K562 (cell line): ENCODE measurements at regions not wholly inside any gene's neighbourhood (a gene's known extent, or its start where the extent isn't known, plus 50 kb on each side); places are given as distances from the start of the nearest gene placed in this dataset.

Experiments used
- ATAC-seq: fragments of 200-7000 bp; cut with Tn5 transposase; 3 replicates; pipeline ENCODE4 v1.9.1; 2020; ENCODE audit warnings: moderate library complexity
- BruUV-seq: library from RNA; stranded (reverse); fragments of 400-500 nt; replicated peaks from 2 replicates; lab custom pipeline; 2021; lab: Mats Ljungman, UMichigan
- CTCF ChIA-PET: fragments of 300-600 bp; formaldehyde crosslinking; extraction: SDS; loops from one replicate; lab custom pipeline; 2021; ENCODE audit warnings: low intra/inter-chr PET ratio; lab: Yijun Ruan, JAX
- POLR2A ChIA-PET: fragments of 300-600, 350-650 bp; sonication (Branson Sonifier 250); formaldehyde crosslinking; extraction: SDS; loops from one replicate; lab custom pipeline; 2021; ENCODE audit warnings: antibody characterized with exemption, inconsistent platforms; lab: Yijun Ruan, JAX
- DNase-seq, 4 experiments: peaks; one replicate each; pipeline versions ENCODE4 v3.0.0 to v3.0.0-alpha.2; 2011 to 2018; ENCODE audit warnings: low spot score in 3 of 4, mixed read lengths in 3 of 4; ENCODE audit errors: extremely low read depth in 1 of 4
- FAIRE-seq: peaks from 2 replicates; lab custom pipeline; 2011; peaks lifted over from hg19 to GRCh38; lab: Jason Lieb, UNC
- H2AFZ ChIP-seq: 2 replicates; pipeline ENCODE4 v1.6.0; 2011; ENCODE audit warnings: low read depth, low read length, control low read depth, inconsistent platforms
- H3K27ac ChIP-seq: fragments of 200-600 bp; 3 replicates; pipeline ENCODE4 v1.8.0; 2011; ENCODE audit warnings: low read depth, mild to moderate bottlenecking, control low read depth, inconsistent platforms, low read length, moderate library complexity, mixed read lengths; ENCODE audit errors: extremely low read depth
- H3K27me3 ChIP-seq, 2 experiments: fragments of 300-600 bp in 1 of 2; 2 replicates in 1 of 2; 3 replicates in 1 of 2; pipeline versions ENCODE4 v1.6.0 to v1.8.0; 2011; ENCODE audit warnings: inconsistent platforms in 2 of 2, low read length in 2 of 2, mild to moderate bottlenecking in 1 of 2, mixed read lengths in 1 of 2, moderate library complexity in 1 of 2; ENCODE audit not compliant: control insufficient read depth in 2 of 2, insufficient read depth in 2 of 2
- H3K36me3 ChIP-seq: fragments of 300-600 bp; 3 replicates; pipeline ENCODE4 v1.8.0; 2011; ENCODE audit warnings: mild to moderate bottlenecking, low read length, inconsistent platforms; ENCODE audit not compliant: control insufficient read depth, insufficient read depth
- H3K4me1 ChIP-seq, 2 experiments: fragments of 200-600 bp in 1 of 2; replicated peaks in 1 of 2; 2 replicates in 1 of 2; 3 replicates in 1 of 2; pipeline versions ENCODE4 v1.5.1 to v1.8.0; 2011; ENCODE audit warnings: inconsistent platforms in 2 of 2, low read length in 2 of 2, mild to moderate bottlenecking in 1 of 2, mixed read lengths in 1 of 2, moderate library complexity in 1 of 2; ENCODE audit not compliant: control insufficient read depth in 2 of 2, insufficient read depth in 2 of 2
- H3K4me2 ChIP-seq: 2 replicates; pipeline ENCODE4 v1.6.1; 2011; ENCODE audit warnings: low read length, control low read depth, inconsistent platforms, mixed read lengths; ENCODE audit not compliant: insufficient read depth
- H3K4me3 ChIP-seq: fragments of 200-600 bp; sonication (generic), shearing (Covaris generic); 2 replicates; pipeline ENCODE4 v1.5.1; 2016; ENCODE audit warnings: control low read depth, inconsistent platforms
- H3K79me2 ChIP-seq: fragments of 200-600 bp; 3 replicates; pipeline ENCODE4 v1.8.0; 2011; ENCODE audit warnings: low read length, inconsistent platforms; ENCODE audit not compliant: control insufficient read depth, insufficient read depth
- H3K9ac ChIP-seq, 2 experiments: 2 replicates each; pipeline versions ENCODE4 v1.6.0 to v1.6.1; 2011; ENCODE audit warnings: low read depth in 2 of 2, low read length in 2 of 2, control low read depth in 1 of 2, inconsistent platforms in 1 of 2, mild to moderate bottlenecking in 1 of 2, mixed read lengths in 1 of 2; ENCODE audit not compliant: insufficient read depth in 1 of 2
- H3K9me1 ChIP-seq: one replicate; pipeline ENCODE4 v1.6.0; 2011; ENCODE audit warnings: inconsistent platforms, mild to moderate bottlenecking, low read length, moderate library complexity; ENCODE audit not compliant: control insufficient read depth, insufficient read depth
- H3K9me3 ChIP-seq: replicated peaks from 2 replicates; pipeline ENCODE4 v1.5.1; 2011; ENCODE audit warnings: low read depth, low read length, inconsistent platforms; ENCODE audit not compliant: control insufficient read depth, insufficient read depth
- H4K20me1 ChIP-seq: replicated peaks from 2 replicates; pipeline ENCODE4 v1.6.1; 2011; ENCODE audit warnings: low read length, inconsistent platforms, mixed read lengths; ENCODE audit not compliant: control insufficient read depth, insufficient read depth
- GATA2 ChIP-seq: sonication (generic); formaldehyde crosslinking; IDR thresholded peaks from 2 replicates; pipeline ENCODE4 v1.4.0; 2020; ENCODE audit warnings: mild to moderate bottlenecking, missing genetic modification reagents
- NR4A1 ChIP-seq, 2 experiments: fragments of 250-450 bp in 1 of 2; fragments of 450-650 bp in 1 of 2; sonication (Bioruptor Pico) in 1 of 2; IDR thresholded peaks; 2 replicates each; pipeline versions ENCODE4 v1.4.0 to v1.6.1; 2016 to 2020; ENCODE audit warnings: mild to moderate bottlenecking in 2 of 2, missing compliant biosample characterization in 1 of 2, missing genetic modification characterization in 1 of 2, moderate library complexity in 1 of 2
- SIN3B ChIP-seq: fragments of 450-650 bp; IDR thresholded peaks from 2 replicates; pipeline ENCODE4 v1.6.1; 2017; ENCODE audit warnings: low read depth, mild to moderate bottlenecking, moderate library complexity
- ZKSCAN1 ChIP-seq: fragments of 150-350 bp; IDR thresholded peaks from 2 replicates; pipeline ENCODE4 v1.6.1; 2016; ENCODE audit warnings: low read depth, low read length
- ZNF184 ChIP-seq: sonication (generic); formaldehyde crosslinking; IDR thresholded peaks from 2 replicates; pipeline ENCODE4 v1.5.0; 2020; ENCODE audit warnings: missing genetic modification reagents
- ZNF408 ChIP-seq: fragments of 250-450 bp; sonication (Bioruptor Pico); IDR thresholded peaks from 2 replicates; pipeline ENCODE4 v1.4.0; 2020; ENCODE audit warnings: low read depth, mild to moderate bottlenecking, moderate library complexity
- ZNF586 ChIP-seq: fragments of 450-650 bp; formaldehyde crosslinking; conservative IDR thresholded peaks from 2 replicates; pipeline ENCODE4 v1.4.0; 2020; ENCODE audit warnings: mild to moderate bottlenecking, moderate library complexity
- WGBS: fragments of 100-300 bp; shearing (Covaris generic); methylation state at CpG from one replicate; pipeline ENCODE4 v1.1.6; 2016; ENCODE audit warnings: low coverage, mixed read lengths; ENCODE audit not compliant: insufficient coverage; ENCODE audit errors: missing lambda C conversion rate; 5-methylcytosine and 5-hydroxymethylcytosine counted together
- in situ Hi-C: fragments of 300-500 bp; cut with MboI; formaldehyde crosslinking; loops from 4 replicates; pipeline ENCODE4 v1.15.0; 2018; ENCODE audit warnings: inconsistent platforms, mixed read lengths
- intact Hi-C: fragments of 100-400 bp; cut with micrococcal nuclease; formaldehyde crosslinking; loops from 2 replicates; pipeline ENCODE4 v1.14.2; 2022
- TF ChIP-seq, protein P1 (sequence below): fragments of 450-650 bp; formaldehyde crosslinking; IDR thresholded peaks from 2 replicates; pipeline ENCODE4 v1.4.0; 2022; ENCODE audit warnings: missing genetic modification characterization
- TF ChIP-seq, protein P2 (sequence below): IDR thresholded peaks from 2 replicates; pipeline ENCODE4 v1.6.1; 2012; ENCODE audit warnings: low read depth, low read length, improper control_type of control experiment, borderline replicate concordance
- TF ChIP-seq, protein P3 (sequence below): fragments of 450-650 bp; IDR thresholded peaks from 2 replicates; pipeline ENCODE4 v1.7.0; 2016; ENCODE audit warnings: borderline replicate concordance
- TF ChIP-seq, protein P4 (sequence below): fragments of 450-650 bp; IDR thresholded peaks from 2 replicates; pipeline ENCODE4 v1.6.1; 2016; ENCODE audit warnings: borderline replicate concordance
- TF ChIP-seq, protein P5 (sequence below): fragments of 250-450 bp; sonication (Bioruptor Pico); IDR thresholded peaks from 2 replicates; pipeline ENCODE4 v1.8.0; 2021; ENCODE audit warnings: borderline replicate concordance, mild to moderate bottlenecking, moderate library complexity; ENCODE audit not compliant: poor library complexity, severe bottlenecking
- TF ChIP-seq, protein P6 (sequence below): fragments of 200-800 bp; sonication (Bioruptor generic); IDR thresholded peaks from 2 replicates; pipeline ENCODE4 v1.6.1; 2017; ENCODE audit warnings: missing genetic modification characterization, missing compliant biosample characterization

DNA sequence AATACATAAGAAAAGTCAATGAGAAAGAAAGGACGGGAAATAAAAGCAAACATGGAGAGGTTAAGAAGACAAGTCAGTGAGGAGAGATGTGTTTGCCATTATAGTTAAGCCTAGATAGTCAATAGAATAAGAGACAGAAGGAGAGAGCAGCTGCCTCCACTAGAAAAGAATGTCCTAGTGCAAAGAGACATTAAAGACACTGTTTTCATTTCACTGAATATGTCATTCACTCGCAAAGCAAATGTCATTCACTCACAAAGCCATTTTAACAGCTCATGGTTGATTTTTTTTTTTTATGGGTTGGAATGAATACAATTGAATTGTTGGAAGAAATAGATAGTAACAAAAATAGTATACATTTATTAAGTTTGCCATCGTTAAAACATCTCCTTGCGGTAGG, 1007.6 kb downstream of the DNAJB9 start:
- TF ChIP-seq, protein P1, sequence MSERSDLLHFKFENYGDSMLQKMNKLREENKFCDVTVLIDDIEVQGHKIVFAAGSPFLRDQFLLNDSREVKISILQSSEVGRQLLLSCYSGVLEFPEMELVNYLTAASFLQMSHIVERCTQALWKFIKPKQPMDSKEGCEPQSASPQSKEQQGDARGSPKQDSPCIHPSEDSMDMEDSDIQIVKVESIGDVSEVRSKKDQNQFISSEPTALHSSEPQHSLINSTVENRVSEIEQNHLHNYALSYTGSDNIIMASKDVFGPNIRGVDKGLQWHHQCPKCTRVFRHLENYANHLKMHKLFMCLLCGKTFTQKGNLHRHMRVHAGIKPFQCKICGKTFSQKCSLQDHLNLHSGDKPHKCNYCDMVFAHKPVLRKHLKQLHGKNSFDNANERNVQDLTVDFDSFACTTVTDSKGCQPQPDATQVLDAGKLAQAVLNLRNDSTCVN (CRISPR knock-in tag): no peak
- TF ChIP-seq ZNF586 (CRISPR knock-in tag) (no peak), ZNF408 (no peak), ZKSCAN1 (no peak), NR4A1 (CRISPR knock-in tag; IDR thresholded peaks at IDR 0.05) (no peak), NR4A1 (tag; IDR thresholded peaks at IDR 0.05) (no peak), SIN3B (no peak), ZNF184 (CRISPR knock-in tag) (no peak), GATA2 (CRISPR knock-in tag) (no peak)
- TF ChIP-seq, protein P2, sequence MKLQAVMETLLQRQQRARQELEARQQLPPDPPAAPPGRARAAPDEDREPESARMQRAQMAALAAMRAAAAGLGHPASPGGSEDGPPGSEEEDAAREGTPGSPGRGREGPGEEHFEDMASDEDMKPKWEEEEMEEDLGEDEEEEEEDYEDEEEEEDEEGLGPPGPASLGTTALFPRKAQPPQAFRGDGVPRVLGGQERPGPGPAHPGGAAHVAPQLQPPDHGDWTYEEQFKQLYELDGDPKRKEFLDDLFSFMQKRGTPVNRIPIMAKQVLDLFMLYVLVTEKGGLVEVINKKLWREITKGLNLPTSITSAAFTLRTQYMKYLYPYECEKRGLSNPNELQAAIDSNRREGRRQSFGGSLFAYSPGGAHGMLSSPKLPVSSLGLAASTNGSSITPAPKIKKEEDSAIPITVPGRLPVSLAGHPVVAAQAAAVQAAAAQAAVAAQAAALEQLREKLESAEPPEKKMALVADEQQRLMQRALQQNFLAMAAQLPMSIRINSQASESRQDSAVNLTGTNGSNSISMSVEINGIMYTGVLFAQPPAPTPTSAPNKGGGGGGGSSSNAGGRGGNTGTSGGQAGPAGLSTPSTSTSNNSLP: no peak
- TF ChIP-seq, protein P3, sequence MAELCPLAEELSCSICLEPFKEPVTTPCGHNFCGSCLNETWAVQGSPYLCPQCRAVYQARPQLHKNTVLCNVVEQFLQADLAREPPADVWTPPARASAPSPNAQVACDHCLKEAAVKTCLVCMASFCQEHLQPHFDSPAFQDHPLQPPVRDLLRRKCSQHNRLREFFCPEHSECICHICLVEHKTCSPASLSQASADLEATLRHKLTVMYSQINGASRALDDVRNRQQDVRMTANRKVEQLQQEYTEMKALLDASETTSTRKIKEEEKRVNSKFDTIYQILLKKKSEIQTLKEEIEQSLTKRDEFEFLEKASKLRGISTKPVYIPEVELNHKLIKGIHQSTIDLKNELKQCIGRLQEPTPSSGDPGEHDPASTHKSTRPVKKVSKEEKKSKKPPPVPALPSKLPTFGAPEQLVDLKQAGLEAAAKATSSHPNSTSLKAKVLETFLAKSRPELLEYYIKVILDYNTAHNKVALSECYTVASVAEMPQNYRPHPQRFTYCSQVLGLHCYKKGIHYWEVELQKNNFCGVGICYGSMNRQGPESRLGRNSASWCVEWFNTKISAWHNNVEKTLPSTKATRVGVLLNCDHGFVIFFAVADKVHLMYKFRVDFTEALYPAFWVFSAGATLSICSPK: no peak
- TF ChIP-seq, protein P4, sequence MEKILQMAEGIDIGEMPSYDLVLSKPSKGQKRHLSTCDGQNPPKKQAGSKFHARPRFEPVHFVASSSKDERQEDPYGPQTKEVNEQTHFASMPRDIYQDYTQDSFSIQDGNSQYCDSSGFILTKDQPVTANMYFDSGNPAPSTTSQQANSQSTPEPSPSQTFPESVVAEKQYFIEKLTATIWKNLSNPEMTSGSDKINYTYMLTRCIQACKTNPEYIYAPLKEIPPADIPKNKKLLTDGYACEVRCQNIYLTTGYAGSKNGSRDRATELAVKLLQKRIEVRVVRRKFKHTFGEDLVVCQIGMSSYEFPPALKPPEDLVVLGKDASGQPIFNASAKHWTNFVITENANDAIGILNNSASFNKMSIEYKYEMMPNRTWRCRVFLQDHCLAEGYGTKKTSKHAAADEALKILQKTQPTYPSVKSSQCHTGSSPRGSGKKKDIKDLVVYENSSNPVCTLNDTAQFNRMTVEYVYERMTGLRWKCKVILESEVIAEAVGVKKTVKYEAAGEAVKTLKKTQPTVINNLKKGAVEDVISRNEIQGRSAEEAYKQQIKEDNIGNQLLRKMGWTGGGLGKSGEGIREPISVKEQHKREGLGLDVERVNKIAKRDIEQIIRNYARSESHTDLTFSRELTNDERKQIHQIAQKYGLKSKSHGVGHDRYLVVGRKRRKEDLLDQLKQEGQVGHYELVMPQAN: no peak
- TF ChIP-seq, protein P5, sequence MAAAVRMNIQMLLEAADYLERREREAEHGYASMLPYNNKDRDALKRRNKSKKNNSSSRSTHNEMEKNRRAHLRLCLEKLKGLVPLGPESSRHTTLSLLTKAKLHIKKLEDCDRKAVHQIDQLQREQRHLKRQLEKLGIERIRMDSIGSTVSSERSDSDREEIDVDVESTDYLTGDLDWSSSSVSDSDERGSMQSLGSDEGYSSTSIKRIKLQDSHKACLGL (CRISPR knock-in tag): no peak
- TF ChIP-seq, protein P6, sequence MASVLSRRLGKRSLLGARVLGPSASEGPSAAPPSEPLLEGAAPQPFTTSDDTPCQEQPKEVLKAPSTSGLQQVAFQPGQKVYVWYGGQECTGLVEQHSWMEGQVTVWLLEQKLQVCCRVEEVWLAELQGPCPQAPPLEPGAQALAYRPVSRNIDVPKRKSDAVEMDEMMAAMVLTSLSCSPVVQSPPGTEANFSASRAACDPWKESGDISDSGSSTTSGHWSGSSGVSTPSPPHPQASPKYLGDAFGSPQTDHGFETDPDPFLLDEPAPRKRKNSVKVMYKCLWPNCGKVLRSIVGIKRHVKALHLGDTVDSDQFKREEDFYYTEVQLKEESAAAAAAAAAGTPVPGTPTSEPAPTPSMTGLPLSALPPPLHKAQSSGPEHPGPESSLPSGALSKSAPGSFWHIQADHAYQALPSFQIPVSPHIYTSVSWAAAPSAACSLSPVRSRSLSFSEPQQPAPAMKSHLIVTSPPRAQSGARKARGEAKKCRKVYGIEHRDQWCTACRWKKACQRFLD (CRISPR knock-in tag): no peak
- ChIA-PET CTCF (no interaction called here), POLR2A (interaction anchor here (0.6 kb wide), 1 partner anchor 562 kb away, joined by 3 read pairs; no protein-coding TSS in a partner anchor)
- no TSS peak for BruUV-seq
- no peaks in the 10 kb centered on the region for H3K27me3 ChIP-seq
- H4K20me1 ChIP-seq: no peaks in the 10 kb centered on the region
- no peak for FAIRE-seq
- H3K4me2 ChIP-seq: no peak overlapping the region
- no peaks in the 10 kb centered on the region for H3K4me1 ChIP-seq
- H3K79me2 ChIP-seq: no peaks in the 10 kb centered on the region
- H2AFZ ChIP-seq: no peak overlapping the region
- ATAC-seq: no peak
- in situ Hi-C loops (no loop called here), intact Hi-C loops (no loop called here)
- H3K27ac ChIP-seq: no peak overlapping the region
- H3K9ac ChIP-seq: no peak overlapping the region
- no peaks in the 10 kb centered on the region for H3K36me3 ChIP-seq
- 0% methylated on average over 4 of the region's 4 CpGs for WGBS
- no peak for DNase-seq
- H3K9me1 ChIP-seq: no peaks in the 10 kb centered on the region
- H3K4me3 ChIP-seq: no peak overlapping the region
- H3K9me3 ChIP-seq: no peaks in the 10 kb centered on the region
